SK-N-SH (cell line): ENCODE measurements at regions not wholly inside any gene's neighbourhood (a gene's known extent, or its start where the extent isn't known, plus 50 kb on each side); places are given as distances from the start of the nearest gene placed in this dataset.

ENCODE experiments used
- EZH2phosphoT487 ChIP-seq: fragments of 200-600 bp; sonication (generic); IDR thresholded peaks from 2 replicates; pipeline ENCODE4 v1.6.1; 2017; ENCODE audit warnings: low read depth, mixed run types, mild to moderate bottlenecking, antibody characterized with exemption, moderate library complexity, borderline replicate concordance
- REST ChIP-seq: IDR thresholded peaks from 2 replicates; pipeline ENCODE4 v1.6.1; 2012; ENCODE audit warnings: mild to moderate bottlenecking, low read depth, low read length, moderate library complexity

GRCh38 chr17:71432378-71433315 is 688.2 kb upstream of the SOX9 start:
- TF ChIP-seq EZH2phosphoT487, result no peak
- no peak for TF ChIP-seq REST
